ENCODE measurements at regions not wholly inside any gene's neighbourhood (a gene's known extent, or its start where the extent isn't known, plus 50 kb on each side); places are given as distances from the start of the nearest gene placed in this dataset.

GRCh38 chr4:18292411-18292810 is 270.9 kb upstream of the LCORL start:
- DNase-seq: no peak

GRCh38 chr4:18291981-18292380 is 270.4 kb upstream of the LCORL start:
- no peak for DNase-seq

- DNase-seq: no peak
Observed at GRCh38 chr4:18291256-18291655, 269.7 kb upstream of the LCORL start.

GRCh38 chr4:18285357-18285756 is 263.8 kb upstream of the LCORL start:
- DNase-seq: no peak

- DNase-seq: no peak
Observed at GRCh38 chr4:18278244-18278643, 256.7 kb upstream of the LCORL start.

GRCh38 chr4:18262832-18263231 is 241.3 kb upstream of the LCORL start:
- DNase-seq: no peak

- DNase-seq: no peak
Observed at GRCh38 chr4:18252052-18252451, 230.5 kb upstream of the LCORL start.

- DNase-seq: no peak
Observed at GRCh38 chr4:18250564-18250963, 229.0 kb upstream of the LCORL start.

GRCh38 chr4:18248611-18249010 is 227.1 kb upstream of the LCORL start:
- no peak for DNase-seq

GRCh38 chr4:18247189-18247588 is 225.6 kb upstream of the LCORL start:
- no peak for DNase-seq

- DNase-seq: no peak
Observed at GRCh38 chr4:18242919-18243693, 221.6 kb upstream of the LCORL start.

- DNase-seq: no peak
Observed at GRCh38 chr4:18241727-18242126, 220.2 kb upstream of the LCORL start.

- DNase-seq: no peak
Observed at GRCh38 chr4:18234108-18234507, 212.6 kb upstream of the LCORL start.

- no peak for DNase-seq
Observed at GRCh38 chr4:18231726-18232125, 210.2 kb upstream of the LCORL start.

GRCh38 chr4:18227880-18228279 is 206.3 kb upstream of the LCORL start:
- no peak for DNase-seq

GRCh38 chr4:18214411-18215055 is 193.0 kb upstream of the LCORL start:
- DNase-seq: no peak

- no peak for DNase-seq
Observed at GRCh38 chr4:18213576-18214198, 192.1 kb upstream of the LCORL start.

GRCh38 chr4:18209448-18209847 is 187.9 kb upstream of the LCORL start:
- no peak for DNase-seq

- no peak for DNase-seq
Observed at GRCh38 chr4:18203966-18204365, 182.4 kb upstream of the LCORL start.

- DNase-seq: no peak
Observed at GRCh38 chr4:18202486-18202885, 180.9 kb upstream of the LCORL start.

- no peak for DNase-seq
Observed at GRCh38 chr4:18201885-18202284, 180.3 kb upstream of the LCORL start.

GRCh38 chr4:18198653-18199052 is 177.1 kb upstream of the LCORL start:
- DNase-seq: no peak

GRCh38 chr4:18197467-18197866 is 175.9 kb upstream of the LCORL start:
- DNase-seq: no peak

GRCh38 chr4:18194278-18194677 is 172.7 kb upstream of the LCORL start:
- no peak for DNase-seq

All from fibroblast of skin of right biceps (primary cell).